ENCODE measurements at regions not wholly inside any gene's neighbourhood (a gene's known extent, or its start where the extent isn't known, plus 50 kb on each side); places are given as distances from the start of the nearest gene placed in this dataset.

DNA sequence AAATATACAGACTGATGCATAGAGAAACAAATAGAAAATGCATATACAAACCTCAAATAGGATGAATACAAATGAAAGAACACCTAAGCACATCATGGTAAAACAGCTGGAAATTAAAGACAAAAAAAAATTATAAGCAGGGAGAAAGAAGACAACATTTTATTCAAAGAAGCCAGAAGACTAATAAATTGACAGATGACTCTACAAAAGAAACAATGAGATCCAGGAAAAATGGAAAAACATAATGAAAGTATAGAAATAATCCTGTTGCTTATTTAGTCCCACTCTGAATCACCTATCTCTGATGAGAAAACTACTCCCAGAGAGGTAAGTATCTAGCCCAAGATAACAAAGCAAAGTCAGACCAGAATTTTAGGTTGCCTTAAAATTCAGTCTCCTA lies 143.4 kb downstream of the RBM43 start:
- TF ChIP-seq SP1 (IDR thresholded peaks at IDR 0.05; ENCODE audit: low read depth) (no peak), TCF7L2 (IDR thresholded peaks at IDR 0.05; ENCODE audit: borderline replicate concordance, extremely low read depth, insufficient read depth, insufficient read length) (no peak), EZH2 (IDR thresholded peaks at IDR 0.05) (no peak), POLR2A (IDR thresholded peaks at IDR 0.05; ENCODE audit: borderline replicate concordance, extremely low read depth, insufficient read depth, insufficient read length) (no peak), ZNF274 (IDR thresholded peaks at IDR 0.05; ENCODE audit: low read depth, low read length) (no peak), ELF1 (IDR thresholded peaks at IDR 0.05; ENCODE audit: borderline replicate concordance, low read depth) (no peak), POLR2AphosphoS5 (IDR thresholded peaks at IDR 0.05; ENCODE audit: low read depth, low read length) (no peak), ZFX (IDR thresholded peaks at IDR 0.05) (no peak)
- TF ChIP-seq, protein P1, sequence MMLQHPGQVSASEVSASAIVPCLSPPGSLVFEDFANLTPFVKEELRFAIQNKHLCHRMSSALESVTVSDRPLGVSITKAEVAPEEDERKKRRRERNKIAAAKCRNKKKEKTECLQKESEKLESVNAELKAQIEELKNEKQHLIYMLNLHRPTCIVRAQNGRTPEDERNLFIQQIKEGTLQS (IDR thresholded peaks at IDR 0.05): no peak
- TF ChIP-seq, protein P2, sequence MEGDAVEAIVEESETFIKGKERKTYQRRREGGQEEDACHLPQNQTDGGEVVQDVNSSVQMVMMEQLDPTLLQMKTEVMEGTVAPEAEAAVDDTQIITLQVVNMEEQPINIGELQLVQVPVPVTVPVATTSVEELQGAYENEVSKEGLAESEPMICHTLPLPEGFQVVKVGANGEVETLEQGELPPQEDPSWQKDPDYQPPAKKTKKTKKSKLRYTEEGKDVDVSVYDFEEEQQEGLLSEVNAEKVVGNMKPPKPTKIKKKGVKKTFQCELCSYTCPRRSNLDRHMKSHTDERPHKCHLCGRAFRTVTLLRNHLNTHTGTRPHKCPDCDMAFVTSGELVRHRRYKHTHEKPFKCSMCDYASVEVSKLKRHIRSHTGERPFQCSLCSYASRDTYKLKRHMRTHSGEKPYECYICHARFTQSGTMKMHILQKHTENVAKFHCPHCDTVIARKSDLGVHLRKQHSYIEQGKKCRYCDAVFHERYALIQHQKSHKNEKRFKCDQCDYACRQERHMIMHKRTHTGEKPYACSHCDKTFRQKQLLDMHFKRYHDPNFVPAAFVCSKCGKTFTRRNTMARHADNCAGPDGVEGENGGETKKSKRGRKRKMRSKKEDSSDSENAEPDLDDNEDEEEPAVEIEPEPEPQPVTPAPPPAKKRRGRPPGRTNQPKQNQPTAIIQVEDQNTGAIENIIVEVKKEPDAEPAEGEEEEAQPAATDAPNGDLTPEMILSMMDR (IDR thresholded peaks at IDR 0.05 in 2 of 3, conservative IDR thresholded peaks at IDR 0.05 in 1 of 3; ENCODE audit: borderline replicate concordance in 1 of 3, insufficient read depth in 1 of 3, low read depth in 2 of 3, low read length in 2 of 3): no peak
- TF ChIP-seq, protein P3, sequence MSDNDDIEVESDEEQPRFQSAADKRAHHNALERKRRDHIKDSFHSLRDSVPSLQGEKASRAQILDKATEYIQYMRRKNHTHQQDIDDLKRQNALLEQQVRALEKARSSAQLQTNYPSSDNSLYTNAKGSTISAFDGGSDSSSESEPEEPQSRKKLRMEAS (IDR thresholded peaks at IDR 0.05): no peak
- TF ChIP-seq, protein P4, sequence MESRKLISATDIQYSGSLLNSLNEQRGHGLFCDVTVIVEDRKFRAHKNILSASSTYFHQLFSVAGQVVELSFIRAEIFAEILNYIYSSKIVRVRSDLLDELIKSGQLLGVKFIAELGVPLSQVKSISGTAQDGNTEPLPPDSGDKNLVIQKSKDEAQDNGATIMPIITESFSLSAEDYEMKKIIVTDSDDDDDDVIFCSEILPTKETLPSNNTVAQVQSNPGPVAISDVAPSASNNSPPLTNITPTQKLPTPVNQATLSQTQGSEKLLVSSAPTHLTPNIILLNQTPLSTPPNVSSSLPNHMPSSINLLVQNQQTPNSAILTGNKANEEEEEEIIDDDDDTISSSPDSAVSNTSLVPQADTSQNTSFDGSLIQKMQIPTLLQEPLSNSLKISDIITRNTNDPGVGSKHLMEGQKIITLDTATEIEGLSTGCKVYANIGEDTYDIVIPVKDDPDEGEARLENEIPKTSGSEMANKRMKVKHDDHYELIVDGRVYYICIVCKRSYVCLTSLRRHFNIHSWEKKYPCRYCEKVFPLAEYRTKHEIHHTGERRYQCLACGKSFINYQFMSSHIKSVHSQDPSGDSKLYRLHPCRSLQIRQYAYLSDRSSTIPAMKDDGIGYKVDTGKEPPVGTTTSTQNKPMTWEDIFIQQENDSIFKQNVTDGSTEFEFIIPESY (IDR thresholded peaks at IDR 0.05; ENCODE audit: extremely low read depth, insufficient replicate concordance, low read length): no peak
